DOHH2 (cell line): ENCODE measurements at regions not wholly inside any gene's neighbourhood (a gene's known extent, or its start where the extent isn't known, plus 50 kb on each side); places are given as distances from the start of the nearest gene placed in this dataset.

ENCODE experiments used
- H3F3A ChIP-seq: fragments of 200-600 bp; sonication (generic), shearing (Covaris generic); 2 replicates; pipeline ENCODE4 v1.6.0; 2016; ENCODE audit warnings: antibody characterized with exemption, mild to moderate bottlenecking; ENCODE audit not compliant: control insufficient read depth, insufficient read depth
- H3K27ac ChIP-seq: fragments of 200-600 bp; sonication (generic); 2 replicates; pipeline ENCODE4 v1.5.1; 2014; ENCODE audit warnings: low read depth, mild to moderate bottlenecking, low read length, moderate library complexity
- H3K27me3 ChIP-seq: fragments of 200-600 bp; sonication (generic); 2 replicates; pipeline ENCODE4 v1.6.1; 2014; ENCODE audit warnings: mild to moderate bottlenecking, low read length, mixed read lengths; ENCODE audit not compliant: control insufficient read depth
- H3K36me3 ChIP-seq: fragments of 200-600 bp; sonication (generic); 2 replicates; pipeline ENCODE4 v1.6.1; 2014; ENCODE audit warnings: mild to moderate bottlenecking, low read length, moderate library complexity, mixed read lengths; ENCODE audit not compliant: control insufficient read depth
- H3K4me1 ChIP-seq: fragments of 200-600 bp; sonication (generic); 2 replicates; pipeline ENCODE4 v1.6.1; 2014; ENCODE audit warnings: mild to moderate bottlenecking, low read length, mixed read lengths; ENCODE audit not compliant: control insufficient read depth
- H3K4me2 ChIP-seq: fragments of 200-600 bp; sonication (generic); 2 replicates; pipeline ENCODE4 v1.6.0; 2014; ENCODE audit warnings: mild to moderate bottlenecking, low read length, moderate library complexity
- H3K4me3 ChIP-seq: fragments of 200-600 bp; sonication (generic); 2 replicates; pipeline ENCODE4 v1.5.1; 2014; ENCODE audit warnings: mild to moderate bottlenecking, low read length, mixed read lengths
- H3K79me2 ChIP-seq: fragments of 200-600 bp; sonication (generic); 2 replicates; pipeline ENCODE4 v1.6.1; 2014; ENCODE audit warnings: mild to moderate bottlenecking, low read length, mixed read lengths; ENCODE audit not compliant: control insufficient read depth
- H3K9me2 ChIP-seq: fragments of 200-600 bp; sonication (generic); replicated peaks from 2 replicates; pipeline ENCODE4 v1.6.1; 2014; ENCODE audit warnings: mild to moderate bottlenecking, low read length, mixed read lengths; ENCODE audit not compliant: control insufficient read depth
- H3K9me3 ChIP-seq: fragments of 200-600 bp; sonication (generic); 2 replicates; pipeline ENCODE4 v1.6.1; 2014; ENCODE audit warnings: antibody characterized with exemption, low read length, mixed read lengths; ENCODE audit not compliant: control insufficient read depth, insufficient read depth
- H4K20me1 ChIP-seq: fragments of 200-600 bp; sonication (generic); 2 replicates; pipeline ENCODE4 v1.6.0; 2014; ENCODE audit warnings: low read depth, mild to moderate bottlenecking, antibody characterized with exemption, low read length, moderate library complexity; ENCODE audit not compliant: control insufficient read depth, insufficient read depth
- CTCF ChIP-seq: fragments of 200-600 bp; sonication (generic); IDR thresholded peaks from one replicate; pipeline ENCODE4 v1.5.1; 2014; ENCODE audit warnings: antibody characterized with exemption, mild to moderate bottlenecking, low read depth, low read length; ENCODE audit not compliant: poor library complexity, severe bottlenecking
- EZH2phosphoT487 ChIP-seq: fragments of 200-600 bp; sonication (generic); IDR thresholded peaks from 2 replicates; pipeline ENCODE4 v1.6.1; 2017; ENCODE audit warnings: borderline replicate concordance, mild to moderate bottlenecking, antibody characterized with exemption, low read length, moderate library complexity, mixed read lengths

DNA sequence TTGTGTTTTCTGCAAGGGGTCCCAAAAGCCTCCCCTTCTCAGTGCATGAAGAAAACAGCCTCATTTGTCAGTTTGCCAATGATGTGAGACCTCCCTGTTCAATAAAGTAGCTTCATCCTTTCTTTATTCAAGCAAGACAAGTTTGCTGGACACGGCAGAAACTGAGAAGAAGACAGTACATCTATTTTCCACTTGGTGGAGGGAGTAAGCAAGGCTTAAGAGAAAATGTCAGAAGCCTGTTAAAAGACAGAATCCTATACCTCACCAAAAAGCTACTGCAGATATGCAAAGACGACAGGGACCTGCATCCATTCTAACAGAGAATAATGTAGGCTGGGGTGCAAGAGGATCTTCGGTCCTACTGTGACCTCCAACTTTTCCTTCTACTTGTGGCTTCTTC lies 506.8 kb upstream of the VRK2 start:
- TF ChIP-seq EZH2phosphoT487, result no peak
- TF ChIP-seq CTCF, result no peak
- no peaks in the 10 kb centered on the region for H3K9me2 ChIP-seq
- no peaks in the 10 kb centered on the region for H3K4me1 ChIP-seq
- H3K79me2 ChIP-seq, result no peaks in the 10 kb centered on the region
- H3K9me3 ChIP-seq, result no peaks in the 10 kb centered on the region
- H3F3A ChIP-seq, result no peaks in the 10 kb centered on the region
- H4K20me1 ChIP-seq, result no peaks in the 10 kb centered on the region
- no peaks in the 10 kb centered on the region for H3K27me3 ChIP-seq
- no peak overlapping the region for H3K4me2 ChIP-seq
- no peaks in the 10 kb centered on the region for H3K36me3 ChIP-seq
- no peak overlapping the region for H3K27ac ChIP-seq
- no peak overlapping the region for H3K4me3 ChIP-seq

GRCh38 chr2:57542081-57542480 lies 504.5 kb upstream of the VRK2 start:
- H3K9me3 ChIP-seq, result no peaks in the 10 kb centered on the region
- no peak overlapping the region for H3K27ac ChIP-seq
- TF ChIP-seq CTCF (no peak), EZH2phosphoT487 (no peak)
- H3K4me1 ChIP-seq, result no peaks in the 10 kb centered on the region
- no peaks in the 10 kb centered on the region for H3K9me2 ChIP-seq
- no peaks in the 10 kb centered on the region for H3K36me3 ChIP-seq
- no peaks in the 10 kb centered on the region for H3F3A ChIP-seq
- H3K4me2 ChIP-seq, result no peak overlapping the region
- H4K20me1 ChIP-seq, result no peaks in the 10 kb centered on the region
- no peaks in the 10 kb centered on the region for H3K27me3 ChIP-seq
- no peaks in the 10 kb centered on the region for H3K79me2 ChIP-seq
- no peak overlapping the region for H3K4me3 ChIP-seq

DNA sequence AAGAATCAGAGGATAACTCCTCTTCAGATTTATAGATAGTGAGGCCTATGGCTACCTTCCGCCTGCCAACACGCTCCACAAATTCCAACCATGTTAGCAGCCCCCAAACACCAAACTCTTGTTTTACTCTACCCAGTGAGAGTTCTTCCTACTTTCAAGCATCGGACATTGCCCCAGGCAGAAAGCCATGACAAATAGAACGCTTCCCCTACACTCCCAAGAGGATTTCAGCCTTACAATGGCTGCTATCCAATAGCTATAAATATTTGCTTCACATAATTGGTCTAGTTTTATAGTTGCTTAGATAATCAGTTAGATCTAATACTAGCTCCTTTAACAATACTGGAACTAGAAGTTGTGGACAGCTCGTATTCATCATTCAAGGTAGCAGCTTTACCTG lies 503.4 kb upstream of the VRK2 start:
- Histone ChIP-seq H3K4me1 (no peaks in the 10 kb centered on the region), H3K9me2 (no peaks in the 10 kb centered on the region), H3K9me3 (no peaks in the 10 kb centered on the region), H4K20me1 (no peaks in the 10 kb centered on the region), H3K36me3 (no peaks in the 10 kb centered on the region), H3K4me3 (no peak overlapping the region), H3F3A (no peaks in the 10 kb centered on the region), H3K4me2 (no peak overlapping the region), H3K79me2 (no peaks in the 10 kb centered on the region), H3K27me3 (no peaks in the 10 kb centered on the region), H3K27ac (no peak overlapping the region)
- TF ChIP-seq CTCF, result no peak
- TF ChIP-seq EZH2phosphoT487, result no peak

GRCh38 chr2:57544624-57545023 lies 502.0 kb upstream of the VRK2 start:
- Histone ChIP-seq H4K20me1 (no peaks in the 10 kb centered on the region), H3K4me3 (no peak overlapping the region), H3K9me3 (no peaks in the 10 kb centered on the region), H3K27ac (no peak overlapping the region), H3K9me2 (no peaks in the 10 kb centered on the region), H3K36me3 (no peaks in the 10 kb centered on the region), H3K79me2 (no peaks in the 10 kb centered on the region), H3K4me2 (no peak overlapping the region), H3K4me1 (peaks cover 1% of the 10 kb centered on the region), H3F3A (no peaks in the 10 kb centered on the region), H3K27me3 (no peaks in the 10 kb centered on the region)
- no peak for TF ChIP-seq CTCF
- no peak for TF ChIP-seq EZH2phosphoT487
